ENCODE measurements at regions not wholly inside any gene's neighbourhood (a gene's known extent, or its start where the extent isn't known, plus 50 kb on each side); places are given as distances from the start of the nearest gene placed in this dataset.

- no peak for FAIRE-seq
- Histone ChIP-seq H3K27ac (ENCODE audit: control insufficient read depth, insufficient read depth) (no peak overlapping the region), H3K9me3 (replicated peaks; ENCODE audit: control insufficient read depth, insufficient read depth, low read length) (no peaks in the 10 kb centered on the region), H3K27me3 (replicated peaks in 1 of 2; ENCODE audit: control insufficient read depth in 2 of 2, insufficient read depth in 2 of 2, low read length in 1 of 2) (no peaks in the 10 kb centered on the region; a peak in 1 of 4 replicates), H4K20me1 (ENCODE audit: control insufficient read depth, insufficient read depth) (no peaks in the 10 kb centered on the region; the same call in 1 of the 2 replicates), H3K36me3 (ENCODE audit: control insufficient read depth in 2 of 2, insufficient read depth in 2 of 2, low read length in 1 of 2) (no peaks in the 10 kb centered on the region), H3K9ac (ENCODE audit: control insufficient read depth, insufficient read depth, low read length) (no peak overlapping the region), H3K4me2 (ENCODE audit: control insufficient read depth, insufficient read depth) (no peak overlapping the region), H3K79me2 (ENCODE audit: control insufficient read depth, insufficient read depth, low read length) (no peaks in the 10 kb centered on the region), H3K4me3 (no peak overlapping the region), H2AFZ (ENCODE audit: control insufficient read depth, low read depth, low read length) (no peak overlapping the region), H3K4me1 (ENCODE audit: control insufficient read depth, insufficient read depth, low read length) (no peaks in the 10 kb centered on the region; the same call in 1 of the 2 replicates)
- intact Hi-C loops (cut with micrococcal nuclease; ENCODE audit: unreplicated experiment) = loop anchor here (1.0 to 5.0 kb wide), 2 partner anchors 118 to 306 kb away; no protein-coding TSS in a partner anchor
- ATAC-seq = peak; percentile 88
- in situ Hi-C loops (cut with MboI) = loop anchor here (5.0 kb wide), 1 partner anchor 116 kb away; no protein-coding TSS in a partner anchor
- ChIA-PET RAD21 (ENCODE audit: unreplicated experiment) (interaction anchor here (0.6 to 1.7 kb wide), 6 partner anchors 37 to 1182 kb away, joined by 3 to 7 read pairs (median 3); no protein-coding TSS in a partner anchor), POLR2A (no interaction called here), CTCF (interaction anchor here (0.5 to 4.2 kb wide), 35 partner anchors 8 to 519 kb away, joined by 3 to 59 read pairs (median 5); no protein-coding TSS in a partner anchor), SMC1A (ENCODE audit: uncharacterized antibody, unreplicated experiment) (interaction anchor here (0.9 to 3.2 kb wide), 11 partner anchors 10 to 313 kb away, joined by 3 to 27 read pairs (median 3); no protein-coding TSS in a partner anchor)
- 89% methylated on average over 2 of the region's 2 CpGs for WGBS (ENCODE audit: insufficient coverage, insufficient replicate concordance, low lambda C conversion rate, missing lambda C conversion rate)
- no TSS peak for BruUV-seq (replicated peaks)
- DNase-seq (ENCODE audit: low read depth, low spot score) = no peak
- no peak for TF ChIP-seq TCF3 (IDR thresholded peaks at IDR 0.05; ENCODE audit: borderline replicate concordance, insufficient read depth, low read depth, low read length)
- no peak for TF ChIP-seq ZNF687 (IDR thresholded peaks at IDR 0.05)
- no peak for TF ChIP-seq RUNX3 (IDR thresholded peaks at IDR 0.05; ENCODE audit: low read length)
- TF ChIP-seq ZNF622 (IDR thresholded peaks at IDR 0.05) = no peak
- peak; percentile 76 for TF ChIP-seq SMC3 (IDR thresholded peaks at IDR 0.05; ENCODE audit: borderline replicate concordance, low read length)
- TF ChIP-seq FOS (IDR thresholded peaks at IDR 0.05; ENCODE audit: borderline replicate concordance, extremely low read depth, insufficient read length) = no peak
- TF ChIP-seq ZZZ3 (IDR thresholded peaks at IDR 0.05; ENCODE audit: control insufficient read depth, insufficient read length, low read depth) = no peak
- TF ChIP-seq CTCF (IDR thresholded peaks at IDR 0.05 in 2 of 3, conservative IDR thresholded peaks at IDR 0.05 in 1 of 3; ENCODE audit: control insufficient read depth in 2 of 3, extremely low read depth in 1 of 3, insufficient read depth in 1 of 3, low read depth in 3 of 3, low read length in 3 of 3) = peak; percentile 60 to 65 (median 60); a peak in 5 of 6 replicates
- TF ChIP-seq REST (IDR thresholded peaks at IDR 0.05; ENCODE audit: low read depth, low read length) = no peak
- TF ChIP-seq IRF5 (IDR thresholded peaks at IDR 0.05; ENCODE audit: borderline replicate concordance) = no peak
- TF ChIP-seq YBX1 (IDR thresholded peaks at IDR 0.05) = no peak
- TF ChIP-seq ZNF24 (IDR thresholded peaks at IDR 0.05) = no peak
These were observed 201.4 kb downstream of the CCNG2 start for GRCh38 chr4:77358315-77358928.

Data from GM12878 (cell line).